Thoracic aorta (tissue), 2 donors: ENCODE measurements at regions not wholly inside any gene's neighbourhood (a gene's known extent, or its start where the extent isn't known, plus 50 kb on each side); places are given as distances from the start of the nearest gene placed in this dataset.
"Not testable (repeated sequence)": the region's sequence is repeated elsewhere in the genome, so short reads cannot be mapped to it uniquely, and the experiment has no call there.

ENCODE experiments used
- ATAC-seq: fragments of 150-250 bp; one replicate; pipeline ENCODE4 v1.8.0; 2017; ENCODE audit warnings: low read depth; ENCODE audit not compliant: insufficient number of reproducible peaks, low FRiP score
- DNase-seq: peaks from one replicate; pipeline ENCODE4 v3.0.0-alpha.2; 2020; ENCODE audit warnings: low spot score
- H3K27ac ChIP-seq, 2 donors: fragments of 200-600 bp; sonication (generic); 1 replicate in 1 of 2; 2 replicates in 1 of 2; pipeline ENCODE4 v1.5.1; 2016; ENCODE audit warnings: mild to moderate bottlenecking in 2 of 2, moderate library complexity in 2 of 2
- H3K27me3 ChIP-seq: fragments of 200-600 bp; sonication (generic); replicated peaks from 2 replicates; pipeline ENCODE4 v1.6.0; 2016; ENCODE audit warnings: mild to moderate bottlenecking; ENCODE audit not compliant: insufficient read depth
- H3K36me3 ChIP-seq: fragments of 200-600 bp; sonication (generic); one replicate; pipeline ENCODE4 v1.5.1; 2016
- H3K4me1 ChIP-seq, 2 donors: fragments of 200-600 bp; sonication (generic); 1 replicate in 1 of 2; 2 replicates in 1 of 2; pipeline versions ENCODE4 v1.5.1 to v1.6.0; 2016; ENCODE audit warnings: low read depth in 2 of 2, mild to moderate bottlenecking in 1 of 2; ENCODE audit not compliant: control insufficient read depth in 1 of 2
- H3K4me3 ChIP-seq: fragments of 200-600 bp; sonication (generic); 2 replicates; pipeline ENCODE4 v1.5.1; 2016; ENCODE audit warnings: mild to moderate bottlenecking
- H3K9me3 ChIP-seq: fragments of 200-600 bp; sonication (generic); 2 replicates; pipeline ENCODE4 v1.5.1; 2016
- CTCF ChIP-seq: fragments of 200-600 bp; sonication (generic); IDR thresholded peaks from one replicate; pipeline ENCODE4 v1.5.1; 2019; ENCODE audit warnings: antibody characterized with exemption

GRCh38 chr12:113533842-113534375, 62.2 kb upstream of the LHX5 start:
- no peak overlapping the region for H3K4me3 ChIP-seq
- H3K27me3 ChIP-seq, result no peaks in the 10 kb centered on the region
- H3K9me3 ChIP-seq, result no peaks in the 10 kb centered on the region
- no peak for ATAC-seq
- no peaks in the 10 kb centered on the region for H3K4me1 ChIP-seq
- no peak for DNase-seq
- no peaks in the 10 kb centered on the region for H3K36me3 ChIP-seq
- H3K27ac ChIP-seq, result no peak overlapping the region
- TF ChIP-seq CTCF, result no peak

GRCh38 chr12:113532292-113532691, 60.6 kb upstream of the LHX5 start:
- Histone ChIP-seq H3K9me3 (no peaks in the 10 kb centered on the region), H3K4me3 (no peak overlapping the region), H3K27me3 (no peaks in the 10 kb centered on the region), H3K27ac (no peak overlapping the region), H3K4me1 (no peaks in the 10 kb centered on the region), H3K36me3 (no peaks in the 10 kb centered on the region)
- ATAC-seq (no peak), DNase-seq (no peak)
- no peak for TF ChIP-seq CTCF

DNA sequence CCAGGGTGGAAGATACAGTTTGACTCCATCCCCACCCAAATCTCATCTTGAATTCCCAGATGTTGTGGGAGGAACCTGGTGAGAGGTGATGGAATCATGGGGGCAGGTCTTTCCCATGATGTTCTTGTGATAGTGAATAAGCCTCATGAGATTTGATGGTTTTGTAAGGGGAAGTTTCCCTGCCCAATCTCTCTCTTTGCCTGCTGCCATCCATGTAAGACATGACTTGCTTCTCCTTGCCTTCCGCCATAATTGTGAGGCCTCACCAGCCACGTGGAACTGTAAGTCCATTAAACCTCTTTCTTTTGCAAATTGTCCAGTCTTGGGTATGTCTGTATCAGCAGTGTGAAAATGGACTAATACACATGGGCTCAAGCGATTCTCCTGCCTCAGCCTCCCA, 59.4 kb upstream of the LHX5 start:
- not testable (repeated sequence) for H3K9me3 ChIP-seq, H3K27ac ChIP-seq, H3K4me1 ChIP-seq, H3K36me3 ChIP-seq, ATAC-seq, DNase-seq, H3K27me3 ChIP-seq, H3K4me3 ChIP-seq

DNA sequence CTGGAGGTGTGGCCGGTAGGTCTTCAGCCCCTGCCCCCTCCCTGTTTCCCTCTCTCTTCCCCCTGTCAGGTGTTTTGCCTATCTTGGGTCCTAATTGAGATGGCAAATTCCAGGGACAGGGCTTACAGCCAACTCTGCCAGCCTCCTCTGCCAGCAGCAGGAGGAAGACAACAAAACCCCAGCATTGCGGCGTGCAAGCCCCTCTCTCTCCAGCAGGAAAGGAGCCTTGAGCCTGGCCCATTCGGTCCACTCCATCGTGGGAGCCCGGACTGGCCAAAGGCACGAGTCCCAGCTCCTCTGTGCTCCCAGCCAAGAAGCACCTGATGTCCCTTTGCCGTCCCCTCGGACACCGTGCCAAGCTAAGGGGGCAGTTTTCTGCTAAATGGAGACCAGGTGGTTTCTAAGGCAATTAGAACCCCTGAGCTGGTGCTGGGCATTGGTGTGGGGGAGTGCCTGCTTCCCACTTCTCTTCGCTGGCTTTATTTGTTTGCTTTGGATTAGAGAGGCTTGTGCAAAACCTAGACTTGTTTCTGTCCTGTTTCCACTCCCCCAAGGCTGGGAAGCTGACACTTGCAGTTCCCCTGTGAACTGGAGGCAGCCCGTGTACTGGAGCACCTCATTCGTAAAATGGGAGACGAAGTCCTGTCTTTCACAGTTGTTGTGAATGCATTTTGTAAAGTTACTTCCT, 57.1 kb upstream of the LHX5 start:
- H3K27me3 ChIP-seq, result no peaks in the 10 kb centered on the region

GRCh38 chr12:113525066-113525465, 53.4 kb upstream of the LHX5 start:
- no peak overlapping the region for H3K27ac ChIP-seq
- TF ChIP-seq CTCF, result no peak
- DNase-seq (no peak), ATAC-seq (no peak)
- H3K4me1 ChIP-seq, result no peaks in the 10 kb centered on the region
- H3K4me3 ChIP-seq, result no peak overlapping the region
- no peaks in the 10 kb centered on the region for H3K9me3 ChIP-seq
- H3K27me3 ChIP-seq, result no peaks in the 10 kb centered on the region
- no peaks in the 10 kb centered on the region for H3K36me3 ChIP-seq

More for the DNA sequence above, 57.1 kb upstream of the LHX5 start:
- no peaks in the 10 kb centered on the region for H3K36me3 ChIP-seq
- H3K9me3 ChIP-seq, result no peaks in the 10 kb centered on the region
- no peak for DNase-seq
- H3K27ac ChIP-seq, result no peak overlapping the region
- no peak overlapping the region for H3K4me3 ChIP-seq
- no peak for TF ChIP-seq CTCF
- no peaks in the 10 kb centered on the region for H3K4me1 ChIP-seq
- no peak for ATAC-seq

- Histone ChIP-seq H3K36me3 (no peaks in the 10 kb centered on the region), H3K4me1 (peaks cover 0 to 2% of the 10 kb centered on the region in 2 donors), H3K9me3 (no peaks in the 10 kb centered on the region), H3K4me3 (no peak overlapping the region), H3K27me3 (no peaks in the 10 kb centered on the region), H3K27ac (no peak overlapping the region)
- ATAC-seq (no peak), DNase-seq (no peak)
- TF ChIP-seq CTCF, result no peak
These were observed 52.8 kb upstream of the LHX5 start for GRCh38 chr12:113524495-113524894.
